ENCODE measurements at regions not wholly inside any gene's neighbourhood (a gene's known extent, or its start where the extent isn't known, plus 50 kb on each side); places are given as distances from the start of the nearest gene placed in this dataset.

DNA sequence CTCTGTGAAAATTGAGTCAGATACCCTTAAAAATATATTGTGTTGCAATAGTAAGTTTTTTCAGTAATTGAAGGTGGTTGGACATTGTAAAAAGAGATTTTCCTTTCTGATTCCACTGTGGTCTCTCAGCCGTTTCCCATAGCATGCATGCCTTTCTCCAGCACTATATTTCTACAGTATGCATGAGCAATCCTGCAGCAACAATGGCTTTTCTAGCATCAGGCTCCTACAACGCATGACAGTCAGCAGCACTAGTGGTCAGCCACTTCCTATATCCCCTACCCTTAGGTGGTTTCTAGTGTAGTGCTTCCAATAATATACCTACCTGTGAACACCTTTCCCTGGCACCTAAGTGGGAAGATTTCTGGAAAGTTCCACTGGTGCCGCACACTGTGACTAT, 55.4 kb upstream of the SNRPN start:
- DNase-seq (no peak), ATAC-seq (no peak)
- intact Hi-C loops (cut with DNase I), result no loop called here

DNA sequence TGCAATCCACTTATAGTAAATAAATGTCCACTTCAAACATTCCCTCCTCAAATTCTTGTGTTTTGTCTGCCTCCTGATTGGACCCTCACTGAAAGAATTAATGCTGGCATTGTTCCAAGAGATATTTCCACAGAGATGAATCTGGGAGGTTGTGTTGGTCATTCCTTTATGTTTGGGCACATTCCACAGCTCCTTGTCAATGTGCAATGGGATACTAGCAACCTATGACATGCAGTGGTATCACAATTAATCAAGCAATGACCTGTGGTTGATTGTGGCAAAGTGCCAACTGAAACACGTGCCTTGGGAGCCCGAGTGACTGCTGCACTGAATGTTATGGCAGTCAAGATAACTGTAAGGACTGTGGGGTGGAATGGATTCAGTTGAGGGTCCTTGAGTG, 55.0 kb upstream of the SNRPN start:
- DNase-seq (no peak), ATAC-seq (no peak)
- intact Hi-C loops (cut with DNase I), result no loop called here

DNA sequence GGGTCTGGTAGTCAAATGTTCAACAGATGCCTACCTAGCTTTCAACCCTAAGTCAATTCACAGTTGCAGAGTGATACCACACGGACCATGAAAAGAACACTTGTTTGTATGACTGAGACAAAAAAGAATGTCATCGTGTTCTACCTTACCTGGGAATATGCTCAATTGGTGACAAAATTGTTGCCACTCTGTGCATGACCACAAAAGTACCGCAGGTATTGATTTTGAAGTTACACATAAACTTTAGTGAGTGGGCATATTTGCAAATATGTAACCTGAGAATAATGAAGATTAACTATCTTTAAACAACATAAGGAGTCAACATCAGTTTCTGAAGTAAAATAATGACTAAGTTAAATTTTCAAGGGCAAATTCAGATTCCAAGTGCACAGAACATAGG, 53.4 kb upstream of the SNRPN start:
- ATAC-seq, result no peak
- intact Hi-C loops (cut with DNase I), result no loop called here
- DNase-seq, result no peak
